Caco-2 (cell line): ENCODE measurements at regions not wholly inside any gene's neighbourhood (a gene's known extent, or its start where the extent isn't known, plus 50 kb on each side); places are given as distances from the start of the nearest gene placed in this dataset.

Experiments used
- BruUV-seq: library from RNA; stranded (reverse); fragments of 400-500 nt; replicated peaks from 2 replicates; lab custom pipeline; 2021; lab: Mats Ljungman, UMichigan
- CTCF ChIA-PET: fragments of 300-600 bp; sonication (Branson Sonifier 250); formaldehyde crosslinking; loops from one replicate; lab custom pipeline; 2022; ENCODE audit warnings: antibody characterized with exemption; lab: Charles Lee
- POLR2A ChIA-PET: fragments of 300-600 bp; sonication (Branson Sonifier 250); formaldehyde crosslinking; loops from one replicate; lab custom pipeline; 2022; ENCODE audit warnings: antibody characterized with exemption; lab: Charles Lee
- DNase-seq, 2 experiments: peaks; one replicate each; pipeline versions ENCODE4 v3.0.0 to v3.0.0-alpha.2; 2020 to 2022
- H3K27me3 ChIP-seq: replicated peaks from 2 replicates; pipeline ENCODE4 v1.6.0; 2011; ENCODE audit warnings: low read length; ENCODE audit not compliant: control insufficient read depth, insufficient read depth
- H3K36me3 ChIP-seq: 2 replicates; pipeline ENCODE4 v1.5.1; 2011; ENCODE audit warnings: low read length; ENCODE audit not compliant: control insufficient read depth, insufficient read depth
- H3K4me1 ChIP-seq: fragments of 250-450 bp; sonication (Bioruptor Pico); 2 replicates; pipeline ENCODE4 v1.5.1; 2020; ENCODE audit warnings: mild to moderate bottlenecking
- H3K4me3 ChIP-seq: 2 replicates; pipeline ENCODE4 v1.5.1; 2011; ENCODE audit warnings: low read depth, mild to moderate bottlenecking, control low read depth, low read length
- H3K9me3 ChIP-seq: fragments of 250-450 bp; sonication (Bioruptor Pico); 2 replicates; pipeline ENCODE4 v1.5.1; 2020; ENCODE audit warnings: mild to moderate bottlenecking, moderate library complexity
- H3K27ac Mint-ChIP-seq: one replicate; pipeline ENCODE4 v1.8.0; 2022; ENCODE audit warnings: mixed read lengths; ENCODE audit not compliant: unreplicated experiment
- H3K27me3 Mint-ChIP-seq: one replicate; pipeline ENCODE4 v1.8.0; 2022; ENCODE audit warnings: mixed read lengths; ENCODE audit not compliant: insufficient read depth, unreplicated experiment
- H3K36me3 Mint-ChIP-seq: one replicate; pipeline ENCODE4 v1.8.0; 2022; ENCODE audit warnings: mild to moderate bottlenecking, mixed read lengths; ENCODE audit not compliant: insufficient read depth, unreplicated experiment
- H3K4me1 Mint-ChIP-seq: one replicate; pipeline ENCODE4 v1.8.0; 2022; ENCODE audit warnings: low read depth, mixed read lengths; ENCODE audit not compliant: unreplicated experiment
- H3K4me3 Mint-ChIP-seq: one replicate; pipeline ENCODE4 v1.8.0; 2022; ENCODE audit warnings: mild to moderate bottlenecking, moderate library complexity, mixed read lengths; ENCODE audit not compliant: unreplicated experiment
- H3K9me3 Mint-ChIP-seq: one replicate; pipeline ENCODE4 v1.8.0; 2022; ENCODE audit warnings: mixed read lengths; ENCODE audit not compliant: unreplicated experiment
- intact Hi-C: fragments of 100-400 bp; cut with micrococcal nuclease; formaldehyde crosslinking; loops from one replicate; pipeline ENCODE4 v1.10.0; 2022; ENCODE audit not compliant: unreplicated experiment
- TF ChIP-seq, protein P1 (sequence below), 2 experiments: fragments of 200-600 bp in 1 of 2; IDR thresholded peaks; 1 replicate in 1 of 2; 2 replicates in 1 of 2; pipeline versions ENCODE4 v1.5.1 to v1.8.0; 2011 to 2022; ENCODE audit warnings: antibody characterized with exemption in 1 of 2, control low read depth in 1 of 2, inconsistent platforms in 1 of 2, low read depth in 1 of 2, low read length in 1 of 2, mild to moderate bottlenecking in 1 of 2, moderate library complexity in 1 of 2; ENCODE audit not compliant: insufficient read depth in 1 of 2, severe bottlenecking in 1 of 2, unreplicated experiment in 1 of 2

DNA sequence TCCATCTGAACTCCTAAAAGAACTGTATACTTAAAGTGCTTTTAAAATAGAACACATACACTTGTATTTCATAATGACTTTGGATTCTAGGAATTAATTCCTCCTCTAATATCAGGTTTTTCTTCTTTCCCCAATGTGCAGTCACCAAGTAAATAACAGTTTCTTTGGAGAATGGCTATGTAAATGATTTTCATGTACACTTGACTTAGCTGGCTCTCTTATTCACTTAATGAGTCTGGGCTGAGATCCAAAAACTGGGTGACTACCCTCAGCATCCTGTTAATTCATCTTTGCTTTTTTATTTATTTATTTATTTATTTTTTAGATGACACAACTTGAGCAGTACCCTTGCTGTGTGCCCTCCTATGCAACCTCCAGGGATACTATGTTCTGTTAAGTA is 1003.7 kb downstream of the SLITRK1 start:
- H3K9me3 ChIP-seq, result no peaks in the 10 kb centered on the region
- no peaks in the 10 kb centered on the region for H3K4me1 Mint-ChIP-seq
- H3K4me1 ChIP-seq, result no peaks in the 10 kb centered on the region
- H3K36me3 Mint-ChIP-seq, result no peaks in the 10 kb centered on the region
- no peaks in the 10 kb centered on the region for H3K27me3 ChIP-seq
- no peaks in the 10 kb centered on the region for H3K27me3 Mint-ChIP-seq
- no peaks in the 10 kb centered on the region for H3K36me3 ChIP-seq
- POLR2A ChIA-PET, result no interaction called here
- no peak for DNase-seq
- no peak overlapping the region for H3K27ac Mint-ChIP-seq
- TF ChIP-seq, protein P1, sequence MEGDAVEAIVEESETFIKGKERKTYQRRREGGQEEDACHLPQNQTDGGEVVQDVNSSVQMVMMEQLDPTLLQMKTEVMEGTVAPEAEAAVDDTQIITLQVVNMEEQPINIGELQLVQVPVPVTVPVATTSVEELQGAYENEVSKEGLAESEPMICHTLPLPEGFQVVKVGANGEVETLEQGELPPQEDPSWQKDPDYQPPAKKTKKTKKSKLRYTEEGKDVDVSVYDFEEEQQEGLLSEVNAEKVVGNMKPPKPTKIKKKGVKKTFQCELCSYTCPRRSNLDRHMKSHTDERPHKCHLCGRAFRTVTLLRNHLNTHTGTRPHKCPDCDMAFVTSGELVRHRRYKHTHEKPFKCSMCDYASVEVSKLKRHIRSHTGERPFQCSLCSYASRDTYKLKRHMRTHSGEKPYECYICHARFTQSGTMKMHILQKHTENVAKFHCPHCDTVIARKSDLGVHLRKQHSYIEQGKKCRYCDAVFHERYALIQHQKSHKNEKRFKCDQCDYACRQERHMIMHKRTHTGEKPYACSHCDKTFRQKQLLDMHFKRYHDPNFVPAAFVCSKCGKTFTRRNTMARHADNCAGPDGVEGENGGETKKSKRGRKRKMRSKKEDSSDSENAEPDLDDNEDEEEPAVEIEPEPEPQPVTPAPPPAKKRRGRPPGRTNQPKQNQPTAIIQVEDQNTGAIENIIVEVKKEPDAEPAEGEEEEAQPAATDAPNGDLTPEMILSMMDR (IDR thresholded peaks at IDR 0.05; ENCODE audit: insufficient read depth in 1 of 2, low read depth in 1 of 2, low read length in 1 of 2, severe bottlenecking in 1 of 2, unreplicated experiment in 1 of 2), result no peak
- intact Hi-C loops, result no loop called here
- no peak overlapping the region for H3K4me3 ChIP-seq
- no peak overlapping the region for H3K4me3 Mint-ChIP-seq
- H3K9me3 Mint-ChIP-seq, result no peaks in the 10 kb centered on the region
- BruUV-seq, result no TSS peak
- CTCF ChIA-PET, result no interaction called here

DNA sequence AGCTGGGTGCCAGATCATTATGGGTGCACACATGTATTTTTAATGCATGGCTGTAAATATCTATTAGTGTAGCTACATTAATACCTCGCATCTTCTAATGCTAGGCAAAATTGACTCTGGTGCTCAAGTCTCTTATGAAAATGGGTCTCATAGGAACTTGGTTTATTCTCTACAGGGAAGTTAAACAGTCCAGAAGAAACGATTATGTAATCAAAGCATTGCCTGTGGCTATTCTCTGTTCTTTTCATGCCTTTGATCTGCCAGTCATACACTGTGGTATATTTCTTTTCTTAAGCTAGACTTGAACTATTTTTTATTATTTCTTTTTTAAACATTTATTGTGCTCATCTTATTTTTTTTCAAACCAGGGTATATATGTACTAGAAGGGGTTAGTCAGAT is 1015.0 kb downstream of the SLITRK1 start:
- Mint-ChIP-seq H3K27ac (no peak overlapping the region), H3K4me3 (no peak overlapping the region), H3K36me3 (no peaks in the 10 kb centered on the region), H3K27me3 (no peaks in the 10 kb centered on the region), H3K4me1 (peaks cover 5% of the 10 kb centered on the region), H3K9me3 (no peaks in the 10 kb centered on the region)
- Histone ChIP-seq H3K4me1 (no peaks in the 10 kb centered on the region), H3K27me3 (no peaks in the 10 kb centered on the region), H3K9me3 (no peaks in the 10 kb centered on the region), H3K36me3 (no peaks in the 10 kb centered on the region), H3K4me3 (no peak overlapping the region)
- CTCF ChIA-PET, result no interaction called here
- POLR2A ChIA-PET, result no interaction called here
- no peak for DNase-seq
- BruUV-seq, result no TSS peak
- TF ChIP-seq, protein P1 (IDR thresholded peaks at IDR 0.05; ENCODE audit: insufficient read depth in 1 of 2, low read depth in 1 of 2, low read length in 1 of 2, severe bottlenecking in 1 of 2, unreplicated experiment in 1 of 2), result no peak
- intact Hi-C loops, result no loop called here

DNA sequence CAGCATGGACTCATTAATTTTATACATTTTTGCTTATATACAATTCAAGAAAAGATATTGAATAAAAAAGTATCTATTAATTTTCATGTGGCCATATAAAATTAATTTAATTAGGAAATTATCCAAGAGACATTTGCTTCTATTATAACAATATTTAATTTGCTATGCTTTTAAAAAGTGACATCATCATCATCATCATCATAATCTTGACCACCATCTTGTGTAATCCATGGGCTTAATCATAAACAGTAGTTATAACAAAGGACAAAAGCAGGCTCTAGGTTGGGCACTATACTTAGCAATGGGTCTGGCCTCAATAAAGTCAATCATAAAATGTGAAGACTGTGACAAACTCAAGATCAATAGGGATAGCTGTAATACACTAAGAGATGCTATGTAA is 1031.6 kb downstream of the SLITRK1 start:
- Histone ChIP-seq H3K4me1 (no peaks in the 10 kb centered on the region), H3K4me3 (no peak overlapping the region), H3K36me3 (no peaks in the 10 kb centered on the region), H3K9me3 (no peaks in the 10 kb centered on the region), H3K27me3 (no peaks in the 10 kb centered on the region)
- Mint-ChIP-seq H3K36me3 (no peaks in the 10 kb centered on the region), H3K27ac (no peak overlapping the region), H3K9me3 (no peaks in the 10 kb centered on the region), H3K27me3 (no peaks in the 10 kb centered on the region), H3K4me1 (no peaks in the 10 kb centered on the region), H3K4me3 (no peak overlapping the region)
- ChIA-PET POLR2A (no interaction called here), CTCF (no interaction called here)
- TF ChIP-seq, protein P1 (IDR thresholded peaks at IDR 0.05; ENCODE audit: insufficient read depth in 1 of 2, low read depth in 1 of 2, low read length in 1 of 2, severe bottlenecking in 1 of 2, unreplicated experiment in 1 of 2), result no peak
- intact Hi-C loops, result no loop called here
- DNase-seq, result no peak
- no TSS peak for BruUV-seq
